HG02763 (cell line): ENCODE measurements at regions not wholly inside any gene's neighbourhood (a gene's known extent, or its start where the extent isn't known, plus 50 kb on each side); places are given as distances from the start of the nearest gene placed in this dataset.
"Not testable (repeated sequence)": the region's sequence is repeated elsewhere in the genome, so short reads cannot be mapped to it uniquely, and the experiment has no call there.

ENCODE experiments used
- ATAC-seq: cut with Tn5 transposase; IDR thresholded peaks from one replicate; pipeline ENCODE4 v1.9.1; 2021; ENCODE audit warnings: mild to moderate bottlenecking, moderate library complexity; ENCODE audit not compliant: unreplicated experiment

- ATAC-seq, result no peak
Measured at GRCh38 chr5:104512063-104512825, 949.7 kb upstream of the NUDT12 start.

GRCh38 chr5:104498281-104498680 is 935.7 kb upstream of the NUDT12 start:
- no peak for ATAC-seq

DNA sequence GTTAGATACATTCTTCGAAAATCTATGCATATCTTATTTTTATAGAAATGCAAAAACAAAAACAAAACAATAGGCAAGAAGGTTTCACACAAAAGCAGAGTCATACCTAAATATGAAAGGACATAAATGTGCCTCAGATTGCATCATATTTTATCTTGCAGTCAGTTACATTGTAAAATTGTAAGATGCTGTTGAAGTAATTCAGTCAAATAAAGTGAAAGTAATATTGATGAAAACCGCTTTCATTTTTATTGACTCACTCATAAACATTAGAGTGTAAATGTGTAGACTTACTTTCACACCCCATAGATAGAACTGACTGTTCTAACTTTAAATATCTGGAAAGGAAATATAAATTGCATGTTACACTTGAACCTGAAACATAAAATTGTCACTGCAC is 931.5 kb upstream of the NUDT12 start:
- no peak for ATAC-seq

GRCh38 chr5:104472811-104473210 is 910.2 kb upstream of the NUDT12 start:
- ATAC-seq, result no peak

DNA sequence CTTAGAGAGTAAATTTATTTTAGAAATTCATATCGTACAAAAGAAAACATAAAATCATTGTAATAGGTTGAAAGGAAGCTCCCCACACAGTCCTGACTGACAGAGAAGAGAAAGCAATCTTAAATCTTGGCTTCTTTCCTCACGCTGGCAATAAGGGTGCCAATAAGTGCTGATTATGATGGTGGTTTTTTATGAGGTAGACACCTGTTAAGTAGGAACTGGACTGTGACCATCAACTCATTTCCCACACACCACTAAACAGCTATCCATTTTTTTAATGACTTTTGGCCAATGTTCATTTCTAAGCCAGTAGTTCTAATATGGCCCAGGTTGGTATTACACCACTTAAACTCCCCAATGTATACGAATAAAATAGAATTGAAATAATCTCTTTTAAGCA is 893.5 kb upstream of the NUDT12 start:
- ATAC-seq, result no peak

DNA sequence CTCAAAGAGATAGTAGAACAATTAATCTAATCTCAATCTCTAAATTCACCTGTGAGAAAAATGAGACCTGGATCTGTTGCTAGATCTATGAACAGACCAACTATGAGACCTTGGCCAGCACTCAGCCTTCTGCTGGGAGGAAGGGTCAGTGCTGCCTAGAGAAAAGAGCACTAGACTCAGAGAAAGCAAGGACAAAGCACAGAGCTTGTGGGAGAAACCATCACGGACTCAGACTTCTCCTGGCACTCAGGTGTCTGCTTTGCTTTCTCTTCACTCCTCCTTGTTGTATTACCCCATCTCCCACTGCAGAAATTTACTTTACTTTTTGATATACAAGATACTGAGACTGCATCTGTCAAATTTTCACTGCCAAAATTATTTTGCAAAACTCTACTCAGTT is 890.0 kb upstream of the NUDT12 start:
- ATAC-seq, result no peak

- ATAC-seq, result not testable (repeated sequence)
Measured at GRCh38 chr5:104451911-104452310, 889.3 kb upstream of the NUDT12 start.

- no peak for ATAC-seq
Measured at GRCh38 chr5:104444656-104445055, 882.1 kb upstream of the NUDT12 start.

DNA sequence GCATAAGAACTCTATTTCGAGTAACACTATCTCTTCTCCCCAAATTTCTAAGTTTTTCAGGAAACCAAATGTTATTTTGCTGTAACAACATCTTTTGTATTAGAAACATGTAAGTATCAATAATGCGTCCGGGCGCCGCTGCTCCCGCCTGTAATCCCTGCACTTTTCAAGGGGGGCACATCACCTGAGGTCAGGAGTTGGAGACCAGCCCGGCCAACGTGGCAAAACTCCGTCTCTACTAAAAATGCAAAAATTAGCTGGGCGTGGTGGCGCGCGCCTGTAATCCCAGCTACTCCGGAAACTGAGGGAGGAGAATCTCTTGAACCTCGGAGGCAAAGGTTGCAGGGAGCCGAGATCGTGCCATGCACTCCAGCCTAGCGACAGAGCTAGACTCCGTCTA is 881.1 kb upstream of the NUDT12 start:
- ATAC-seq, result no peak

DNA sequence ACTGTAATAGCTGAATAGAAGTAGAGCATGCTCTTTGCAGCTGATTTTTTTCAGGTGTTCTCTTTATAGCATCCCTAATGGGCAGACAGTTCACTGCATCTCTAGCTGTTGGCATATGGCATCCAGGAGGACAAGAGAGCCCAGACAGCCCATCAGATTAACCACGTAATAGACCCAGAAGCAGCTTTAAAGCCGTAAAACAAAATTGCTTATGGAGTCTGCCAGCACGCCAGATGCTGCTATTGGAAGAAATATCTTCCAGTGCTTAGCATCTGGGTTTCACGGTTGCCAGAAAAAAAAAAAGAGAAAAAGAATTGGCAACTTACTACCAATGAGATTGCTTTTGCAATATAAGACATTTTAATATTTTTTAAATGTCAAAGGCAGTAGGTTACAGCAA is 869.4 kb upstream of the NUDT12 start:
- ATAC-seq, result no peak

DNA sequence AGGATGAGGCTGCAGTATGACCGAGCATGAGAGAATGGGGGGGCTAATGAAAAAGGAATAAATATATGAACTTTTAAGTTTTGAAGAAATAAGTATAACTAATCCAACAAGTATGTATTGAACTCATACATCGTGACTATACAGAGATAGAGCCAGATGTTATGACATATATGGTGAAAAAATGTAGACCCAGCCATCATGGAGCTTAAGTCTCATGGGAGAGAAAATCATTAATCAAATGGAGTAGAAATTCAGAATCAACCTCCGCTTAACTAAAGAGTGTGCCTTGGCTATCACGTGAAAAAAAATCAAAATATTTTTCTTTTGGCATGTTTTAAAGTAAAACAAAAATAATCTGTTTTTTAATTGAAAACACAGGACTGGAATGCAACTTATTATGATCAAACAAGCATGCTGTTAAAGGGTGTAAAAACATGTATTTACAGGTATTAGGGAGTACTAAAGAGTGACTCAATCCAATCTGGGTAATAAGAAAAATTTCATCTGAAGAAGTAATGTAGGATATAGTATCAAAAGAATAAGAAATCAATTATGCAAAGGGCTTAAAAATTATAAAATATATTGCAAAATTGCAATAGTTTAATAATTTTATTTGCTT is 868.5 kb upstream of the NUDT12 start:
- no peak for ATAC-seq

GRCh38 chr5:104429911-104430310 is 867.3 kb upstream of the NUDT12 start:
- ATAC-seq, result no peak

DNA sequence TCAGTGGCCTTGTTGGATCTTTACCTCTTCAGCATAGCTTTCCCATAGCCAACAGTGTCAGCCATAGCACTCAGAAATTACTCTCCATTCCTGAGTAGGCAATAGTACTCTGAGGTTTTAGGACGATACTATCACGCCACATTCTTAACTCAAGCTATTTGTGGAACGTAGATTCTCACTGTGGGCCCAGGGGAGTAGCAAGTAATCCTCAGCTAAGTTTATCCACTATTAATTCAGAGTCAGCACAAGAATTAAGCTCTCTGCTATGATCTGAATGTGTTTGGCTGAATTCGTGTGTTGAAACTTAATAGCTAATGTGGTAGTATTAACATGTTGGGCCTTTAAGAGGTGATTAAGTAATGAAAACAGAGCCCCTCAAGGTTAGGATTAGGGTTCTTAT is 858.8 kb upstream of the NUDT12 start:
- no peak for ATAC-seq

DNA sequence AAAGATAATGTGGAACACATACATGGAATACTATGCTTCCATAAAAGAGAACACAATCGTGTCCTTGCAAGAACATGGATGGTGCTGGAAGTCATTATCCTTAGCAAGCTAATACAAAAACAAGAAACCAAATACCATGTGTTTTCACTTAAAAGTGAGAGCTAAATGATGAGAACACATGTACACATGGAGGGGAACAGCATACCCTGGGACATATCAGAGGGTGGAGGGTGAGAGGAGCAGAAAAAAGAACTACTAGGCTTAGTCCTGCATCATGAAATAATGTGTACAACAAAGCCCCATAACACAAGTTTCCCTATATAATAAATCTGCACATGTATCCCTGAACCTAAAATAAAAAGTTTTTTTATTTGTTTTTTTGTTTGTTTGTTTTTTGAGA is 855.5 kb upstream of the NUDT12 start:
- ATAC-seq, result no peak

GRCh38 chr5:104412649-104413240 is 850.2 kb upstream of the NUDT12 start:
- no peak for ATAC-seq

GRCh38 chr5:104400941-104401340 is 838.4 kb upstream of the NUDT12 start:
- ATAC-seq, result no peak

- no peak for ATAC-seq
Measured at GRCh38 chr5:104385906-104386305, 823.3 kb upstream of the NUDT12 start.

DNA sequence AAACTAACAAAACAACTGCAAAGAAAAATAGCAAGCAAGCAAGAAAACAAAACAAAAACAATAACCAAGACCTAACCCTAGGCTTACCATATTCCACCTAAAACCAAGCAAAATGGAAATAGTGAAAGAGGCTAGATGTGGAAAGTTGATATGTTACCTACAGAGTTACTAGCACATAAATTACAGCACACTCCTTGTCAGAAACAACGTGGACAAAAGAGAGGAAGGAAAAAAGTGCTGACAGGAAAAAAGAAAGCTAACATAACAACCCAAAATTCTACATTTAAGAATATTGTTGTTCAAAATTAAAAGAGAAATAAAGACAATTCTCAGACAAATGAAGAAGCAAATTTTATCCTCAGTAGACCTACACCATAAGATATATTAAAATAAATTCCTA is 812.8 kb upstream of the NUDT12 start:
- ATAC-seq, result no peak

GRCh38 chr5:104372796-104373195 is 810.2 kb upstream of the NUDT12 start:
- ATAC-seq, result no peak

- no peak for ATAC-seq
Measured at GRCh38 chr5:104372376-104372775, 809.8 kb upstream of the NUDT12 start.

GRCh38 chr5:104370523-104370922 is 807.9 kb upstream of the NUDT12 start:
- ATAC-seq, result no peak

GRCh38 chr5:104367978-104368377 is 805.4 kb upstream of the NUDT12 start:
- no peak for ATAC-seq
